Esophagus squamous epithelium (tissue), 5 donors: ENCODE measurements at regions not wholly inside any gene's neighbourhood (a gene's known extent, or its start where the extent isn't known, plus 50 kb on each side); places are given as distances from the start of the nearest gene placed in this dataset.

Experiments used
- DNase-seq: peaks from one replicate; lab custom pipeline; 2025; lab: John Stamatoyannopoulos, UW
- H3K27ac ChIP-seq, 4 donors: fragments of 200-600 bp; sonication (generic); one replicate each; pipeline ENCODE4 v1.5.1; 2016 to 2019; ENCODE audit warnings: mild to moderate bottlenecking in 1 of 4
- H3K27me3 ChIP-seq, 4 donors: fragments of 200-600 bp; sonication (generic); 1 replicate in 3 of 4; 2 replicates in 1 of 4; pipeline versions ENCODE4 v1.5.1 to v1.6.0; 2017 to 2021; ENCODE audit warnings: antibody characterized with exemption in 1 of 4
- H3K36me3 ChIP-seq, 3 donors: fragments of 200-600 bp; sonication (generic); one replicate each; pipeline ENCODE4 v1.5.1; 2016 to 2019
- H3K4me1 ChIP-seq, 3 donors: fragments of 200-600 bp; sonication (generic); one replicate each; pipeline ENCODE4 v1.5.1; 2017 to 2019
- H3K4me3 ChIP-seq, 4 donors: fragments of 200-600 bp; sonication (generic); 1 replicate in 3 of 4; 2 replicates in 1 of 4; pipeline ENCODE4 v1.5.1; 2016 to 2019; ENCODE audit warnings: mild to moderate bottlenecking in 2 of 4, moderate library complexity in 1 of 4
- H3K9me3 ChIP-seq, 3 donors: fragments of 200-600 bp; sonication (generic); one replicate each; pipeline ENCODE4 v1.5.1; 2016 to 2019
- POLR2A ChIP-seq, 4 donors: fragments of 450-650 bp; IDR thresholded peaks; one replicate each; pipeline ENCODE4 v1.6.1; 2017; ENCODE audit warnings: antibody characterized with exemption in 4 of 4, mild to moderate bottlenecking in 4 of 4, moderate library complexity in 3 of 4
- WGBS, 2 donors: methylation state at CpG; one replicate each; pipeline ENCODE4 v1.1.5; 2018; 5-methylcytosine and 5-hydroxymethylcytosine counted together
- intact Hi-C: fragments of 100-400 bp; cut with DNase I; formaldehyde crosslinking; loops from one replicate; pipeline ENCODE4 v1.15.0; 2022
- TF ChIP-seq, protein P1 (sequence below), 6 experiments: fragments of 450-650 bp in 4 of 6; fragments of 200-600 bp in 2 of 6; sonication (generic) in 2 of 6; IDR thresholded peaks; one replicate each; pipeline ENCODE4 v1.5.1; 2016 to 2019; ENCODE audit warnings: antibody characterized with exemption in 6 of 6, mild to moderate bottlenecking in 4 of 6, moderate library complexity in 4 of 6
- donor health status: DM: yes; HTN: yes; CAD: no.

DNA sequence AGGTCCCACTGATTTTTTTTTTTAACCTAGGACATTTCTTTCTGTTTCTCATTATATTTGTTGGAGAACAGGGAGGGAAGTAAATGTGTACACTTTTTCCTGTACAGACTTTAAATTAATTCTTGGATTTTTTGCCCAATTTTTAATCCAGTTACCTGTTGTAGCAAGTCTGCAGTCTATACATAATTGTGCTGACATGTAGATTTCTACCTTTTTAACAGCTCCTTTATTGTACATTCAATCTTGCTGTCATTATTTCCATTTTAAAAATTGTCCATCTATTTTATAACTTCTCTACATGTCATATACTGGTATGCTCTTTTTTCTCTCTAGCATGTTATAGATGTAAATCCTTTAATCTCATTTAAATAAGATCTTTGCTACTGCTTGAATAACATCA lies 1838.7 kb upstream of the CDH9 start:
- no peaks in the 10 kb centered on the region for H3K36me3 ChIP-seq
- H3K27ac ChIP-seq, result no peak overlapping the region
- H3K9me3 ChIP-seq, result peaks cover 0 to 10% (median 0%) of the 10 kb centered on the region in 3 donors
- DNase-seq, result no peak
- H3K4me3 ChIP-seq, result no peak overlapping the region
- H3K27me3 ChIP-seq, result no peaks in the 10 kb centered on the region
- intact Hi-C loops, result no loop called here
- TF ChIP-seq, protein P1, sequence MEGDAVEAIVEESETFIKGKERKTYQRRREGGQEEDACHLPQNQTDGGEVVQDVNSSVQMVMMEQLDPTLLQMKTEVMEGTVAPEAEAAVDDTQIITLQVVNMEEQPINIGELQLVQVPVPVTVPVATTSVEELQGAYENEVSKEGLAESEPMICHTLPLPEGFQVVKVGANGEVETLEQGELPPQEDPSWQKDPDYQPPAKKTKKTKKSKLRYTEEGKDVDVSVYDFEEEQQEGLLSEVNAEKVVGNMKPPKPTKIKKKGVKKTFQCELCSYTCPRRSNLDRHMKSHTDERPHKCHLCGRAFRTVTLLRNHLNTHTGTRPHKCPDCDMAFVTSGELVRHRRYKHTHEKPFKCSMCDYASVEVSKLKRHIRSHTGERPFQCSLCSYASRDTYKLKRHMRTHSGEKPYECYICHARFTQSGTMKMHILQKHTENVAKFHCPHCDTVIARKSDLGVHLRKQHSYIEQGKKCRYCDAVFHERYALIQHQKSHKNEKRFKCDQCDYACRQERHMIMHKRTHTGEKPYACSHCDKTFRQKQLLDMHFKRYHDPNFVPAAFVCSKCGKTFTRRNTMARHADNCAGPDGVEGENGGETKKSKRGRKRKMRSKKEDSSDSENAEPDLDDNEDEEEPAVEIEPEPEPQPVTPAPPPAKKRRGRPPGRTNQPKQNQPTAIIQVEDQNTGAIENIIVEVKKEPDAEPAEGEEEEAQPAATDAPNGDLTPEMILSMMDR (IDR thresholded peaks at IDR 0.05), result no peak
- no peak for TF ChIP-seq POLR2A (IDR thresholded peaks at IDR 0.05)
- no peaks in the 10 kb centered on the region for H3K4me1 ChIP-seq

DNA sequence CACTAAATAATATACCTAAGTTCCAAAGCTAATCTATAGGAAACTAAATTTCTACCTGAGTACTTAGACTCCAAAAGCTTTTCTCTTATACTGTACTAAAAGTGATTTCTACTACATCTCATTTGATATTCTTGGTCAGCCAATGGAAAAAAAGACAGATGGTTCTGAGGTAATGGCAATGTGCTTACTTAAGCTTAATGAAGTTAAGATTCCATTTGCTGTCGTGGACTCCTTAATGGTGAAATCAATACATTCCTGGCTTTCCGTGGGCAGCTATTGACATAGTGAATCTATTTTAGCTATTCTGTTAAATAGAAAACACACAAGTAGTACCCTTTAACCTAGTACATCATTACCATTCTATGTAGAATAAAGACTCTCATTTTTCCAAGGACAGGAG lies 1825.6 kb upstream of the CDH9 start:
- H3K27ac ChIP-seq, result no peak overlapping the region
- no peak for DNase-seq
- H3K9me3 ChIP-seq, result no peaks in the 10 kb centered on the region
- no peaks in the 10 kb centered on the region for H3K4me1 ChIP-seq
- H3K27me3 ChIP-seq, result no peaks in the 10 kb centered on the region
- TF ChIP-seq, protein P1 (IDR thresholded peaks at IDR 0.05), result no peak
- no peak for TF ChIP-seq POLR2A (IDR thresholded peaks at IDR 0.05)
- H3K36me3 ChIP-seq, result no peaks in the 10 kb centered on the region
- no peak overlapping the region for H3K4me3 ChIP-seq
- WGBS, 2 donors, result 29 to 37% methylated on average over 2 of the region's 2 CpGs
- intact Hi-C loops, result no loop called here

DNA sequence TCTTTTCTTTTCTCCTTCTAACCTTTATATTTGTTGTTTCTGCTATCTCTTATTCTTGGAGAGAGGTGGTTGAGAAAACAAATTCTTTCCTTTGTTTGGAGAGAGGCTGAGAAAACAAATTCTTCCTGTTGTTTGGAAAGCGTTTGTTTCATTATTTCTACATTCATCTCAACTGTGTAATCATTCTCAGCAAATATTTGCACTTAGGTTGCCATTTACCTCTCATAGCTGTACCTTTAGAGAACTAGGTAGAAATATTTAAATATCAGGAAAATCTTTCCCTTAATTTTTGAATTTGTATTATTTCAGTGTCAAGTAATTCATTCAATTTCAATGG lies 1824.4 kb upstream of the CDH9 start:
- DNase-seq, result no peak
- intact Hi-C loops, result no loop called here
- WGBS, 2 donors, result 16 to 35% methylated on average over 1 of the region's 1 CpG
- TF ChIP-seq, protein P1 (IDR thresholded peaks at IDR 0.05), result no peak
- no peak for TF ChIP-seq POLR2A (IDR thresholded peaks at IDR 0.05)
- Histone ChIP-seq H3K27me3 (no peaks in the 10 kb centered on the region), H3K27ac (no peak overlapping the region), H3K4me1 (no peaks in the 10 kb centered on the region), H3K9me3 (no peaks in the 10 kb centered on the region), H3K4me3 (no peak overlapping the region), H3K36me3 (no peaks in the 10 kb centered on the region)

DNA sequence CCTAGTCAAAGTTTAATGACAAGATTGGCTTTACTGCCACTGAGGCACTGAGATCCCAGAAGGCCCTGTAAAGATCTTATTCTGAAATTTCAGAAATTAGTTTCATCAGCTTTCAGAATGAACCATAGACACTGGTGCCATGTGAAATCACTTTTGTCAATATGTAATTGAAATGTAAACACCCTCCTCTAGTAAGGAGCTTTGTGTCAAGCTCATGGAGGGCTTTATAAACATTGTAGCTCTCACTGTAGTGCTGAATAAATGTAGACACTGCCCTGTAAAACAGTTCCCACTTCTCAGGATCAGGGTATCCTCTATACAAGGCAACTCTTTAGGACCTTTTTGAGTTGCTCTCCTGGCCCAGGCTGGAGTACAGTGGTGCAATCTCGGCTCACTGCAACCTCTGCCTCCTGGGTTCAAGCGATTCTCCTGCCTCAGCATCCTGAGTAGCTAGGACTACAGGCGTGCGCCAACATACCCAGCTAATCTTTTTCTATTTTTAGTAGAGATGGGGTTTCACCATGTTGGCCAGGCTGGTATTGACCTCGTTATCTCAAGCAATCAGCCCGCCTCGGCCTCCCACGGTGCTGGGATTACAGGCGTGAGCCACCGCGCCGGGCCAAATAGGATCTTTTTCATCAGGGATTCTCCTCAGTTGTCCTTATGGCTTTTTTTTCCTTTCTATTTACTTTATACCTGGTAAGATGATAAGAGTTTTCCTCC lies 1823.9 kb upstream of the CDH9 start:
- Histone ChIP-seq H3K27ac (no peak overlapping the region), H3K27me3 (no peaks in the 10 kb centered on the region), H3K4me1 (no peaks in the 10 kb centered on the region), H3K36me3 (no peaks in the 10 kb centered on the region), H3K4me3 (no peak overlapping the region), H3K9me3 (no peaks in the 10 kb centered on the region)
- WGBS, 2 donors, result 47 to 62% methylated on average over 12 of the region's 12 CpGs
- no peak for DNase-seq
- intact Hi-C loops, result no loop called here
- TF ChIP-seq, protein P1 (IDR thresholded peaks at IDR 0.05), result no peak
- TF ChIP-seq POLR2A (IDR thresholded peaks at IDR 0.05), result no peak

DNA sequence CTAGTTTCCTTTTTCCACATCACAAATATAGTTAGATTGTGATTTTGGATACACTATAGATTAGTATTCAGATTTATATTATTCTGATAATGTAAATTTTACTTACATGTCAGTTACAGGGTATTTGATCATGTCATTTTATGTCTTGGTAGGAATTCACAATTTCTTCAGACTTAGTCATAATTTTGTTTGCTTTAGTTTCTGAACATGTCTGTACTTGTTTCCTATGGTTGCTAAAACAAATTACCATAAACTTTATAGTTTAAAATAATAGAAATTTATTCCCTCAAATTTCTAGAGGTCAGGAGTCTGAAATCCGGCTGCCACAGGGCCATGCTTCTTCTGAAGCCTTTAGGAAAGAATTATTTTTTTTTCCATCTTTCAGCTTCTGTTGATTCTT lies 1817.2 kb upstream of the CDH9 start:
- intact Hi-C loops, result no loop called here
- no peak overlapping the region for H3K4me3 ChIP-seq
- no peaks in the 10 kb centered on the region for H3K27me3 ChIP-seq
- no peak for DNase-seq
- no peaks in the 10 kb centered on the region for H3K4me1 ChIP-seq
- no peak overlapping the region for H3K27ac ChIP-seq
- WGBS, 2 donors, result 32 to 54% methylated on average over 1 of the region's 1 CpG
- peaks cover 0 to under 1% (median 0%) of the 10 kb centered on the region in 3 donors for H3K9me3 ChIP-seq
- H3K36me3 ChIP-seq, result no peaks in the 10 kb centered on the region
- TF ChIP-seq POLR2A (IDR thresholded peaks at IDR 0.05), result no peak
- TF ChIP-seq, protein P1 (IDR thresholded peaks at IDR 0.05), result no peak
